Loucy (cell line): ENCODE measurements at regions not wholly inside any gene's neighbourhood (a gene's known extent, or its start where the extent isn't known, plus 50 kb on each side); places are given as distances from the start of the nearest gene placed in this dataset.

Experiments
- H2AFZ ChIP-seq: fragments of 200-600 bp; sonication (generic); 2 replicates; pipeline ENCODE4 v1.6.0; 2016; ENCODE audit warnings: antibody characterized with exemption, mild to moderate bottlenecking, low read length, moderate library complexity
- H3F3A ChIP-seq: fragments of 200-600 bp; 2 replicates; pipeline ENCODE4 v1.6.0; 2016; ENCODE audit warnings: antibody characterized with exemption, low read depth, mild to moderate bottlenecking
- H3K27me3 ChIP-seq: fragments of 200-600 bp; sonication (generic); 2 replicates; pipeline ENCODE4 v1.6.1; 2014; ENCODE audit warnings: low read length, mild to moderate bottlenecking; ENCODE audit not compliant: insufficient read depth, poor library complexity, severe bottlenecking
- H3K36me3 ChIP-seq: fragments of 200-600 bp; sonication (generic); 2 replicates; pipeline ENCODE4 v1.6.1; 2016; ENCODE audit warnings: low read length; ENCODE audit not compliant: insufficient read depth
- H3K4me1 ChIP-seq: fragments of 200-600 bp; sonication (generic); 2 replicates; pipeline ENCODE4 v1.5.1; 2014; ENCODE audit warnings: low read length, mild to moderate bottlenecking; ENCODE audit not compliant: insufficient read depth, poor library complexity, severe bottlenecking
- H3K4me2 ChIP-seq: fragments of 200-600 bp; sonication (generic); 2 replicates; pipeline ENCODE4 v1.6.0; 2014; ENCODE audit warnings: antibody characterized with exemption, low read length, low read depth, mild to moderate bottlenecking; ENCODE audit not compliant: poor library complexity, severe bottlenecking
- H3K4me3 ChIP-seq: fragments of 200-600 bp; sonication (generic); 2 replicates; pipeline ENCODE4 v1.5.1; 2014; ENCODE audit warnings: low read length, mild to moderate bottlenecking, mixed read lengths; ENCODE audit not compliant: poor library complexity, severe bottlenecking
- H3K79me2 ChIP-seq: fragments of 200-600 bp; sonication (generic); 2 replicates; pipeline ENCODE4 v1.6.1; 2014; ENCODE audit warnings: low read length; ENCODE audit not compliant: insufficient read depth
- H3K9ac ChIP-seq: fragments of 200-600 bp; sonication (generic); 2 replicates; pipeline ENCODE4 v1.6.0; 2014; ENCODE audit warnings: mild to moderate bottlenecking, low read depth, low read length, moderate library complexity; ENCODE audit not compliant: poor library complexity, severe bottlenecking
- H3K9me2 ChIP-seq: fragments of 200-600 bp; sonication (generic); replicated peaks from 2 replicates; pipeline ENCODE4 v1.6.1; 2016; ENCODE audit warnings: low read depth, low read length, mixed read lengths
- H3K9me3 ChIP-seq: fragments of 200-600 bp; sonication (generic); 2 replicates; pipeline ENCODE4 v1.6.1; 2014; ENCODE audit warnings: mild to moderate bottlenecking, antibody characterized with exemption, low read length, low read depth; ENCODE audit not compliant: insufficient read depth
- H4K20me1 ChIP-seq: fragments of 200-600 bp; sonication (generic); 2 replicates; pipeline ENCODE4 v1.6.0; 2014; ENCODE audit warnings: antibody characterized with exemption, low read length, mild to moderate bottlenecking; ENCODE audit not compliant: insufficient read depth, poor library complexity, severe bottlenecking
- EZH2phosphoT487 ChIP-seq: fragments of 200-600 bp; IDR thresholded peaks from 2 replicates; pipeline ENCODE4 v1.6.1; 2018; ENCODE audit warnings: antibody characterized with exemption, mild to moderate bottlenecking, moderate library complexity, borderline replicate concordance
- TF ChIP-seq, protein P1 (sequence below): fragments of 200-600 bp; sonication (generic); conservative IDR thresholded peaks from 2 replicates; pipeline ENCODE4 v1.5.1; 2014; ENCODE audit warnings: mild to moderate bottlenecking, antibody characterized with exemption, low read length

DNA sequence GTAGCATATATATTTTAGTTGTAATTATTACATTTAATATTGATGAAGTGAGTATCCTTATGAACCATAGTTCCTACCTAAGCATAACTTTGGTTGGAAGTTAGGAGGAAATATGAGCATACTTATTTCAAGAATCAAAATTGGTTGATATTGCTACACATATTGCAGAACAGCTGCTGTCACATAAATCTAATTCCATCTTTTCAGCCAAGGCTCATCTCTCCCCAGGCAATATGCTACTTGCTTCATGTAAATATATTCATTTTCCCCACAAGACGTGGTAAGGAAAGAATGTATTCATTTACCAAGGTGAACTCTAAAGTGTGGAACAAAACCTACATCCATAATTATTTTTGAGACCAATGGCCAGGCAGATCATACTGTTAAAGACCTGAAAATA, 62.5 kb upstream of the HIF1A start:
- Histone ChIP-seq H3K79me2 (no peaks in the 10 kb centered on the region), H3K9ac (no peak overlapping the region), H3K27me3 (no peaks in the 10 kb centered on the region), H2AFZ (no peak overlapping the region), H3K36me3 (no peaks in the 10 kb centered on the region), H3K9me3 (no peaks in the 10 kb centered on the region), H3K9me2 (no peaks in the 10 kb centered on the region), H3K4me1 (no peaks in the 10 kb centered on the region), H3K4me2 (no peak overlapping the region), H4K20me1 (no peaks in the 10 kb centered on the region), H3K4me3 (no peak overlapping the region), H3F3A (no peaks in the 10 kb centered on the region)
- TF ChIP-seq, protein P1, sequence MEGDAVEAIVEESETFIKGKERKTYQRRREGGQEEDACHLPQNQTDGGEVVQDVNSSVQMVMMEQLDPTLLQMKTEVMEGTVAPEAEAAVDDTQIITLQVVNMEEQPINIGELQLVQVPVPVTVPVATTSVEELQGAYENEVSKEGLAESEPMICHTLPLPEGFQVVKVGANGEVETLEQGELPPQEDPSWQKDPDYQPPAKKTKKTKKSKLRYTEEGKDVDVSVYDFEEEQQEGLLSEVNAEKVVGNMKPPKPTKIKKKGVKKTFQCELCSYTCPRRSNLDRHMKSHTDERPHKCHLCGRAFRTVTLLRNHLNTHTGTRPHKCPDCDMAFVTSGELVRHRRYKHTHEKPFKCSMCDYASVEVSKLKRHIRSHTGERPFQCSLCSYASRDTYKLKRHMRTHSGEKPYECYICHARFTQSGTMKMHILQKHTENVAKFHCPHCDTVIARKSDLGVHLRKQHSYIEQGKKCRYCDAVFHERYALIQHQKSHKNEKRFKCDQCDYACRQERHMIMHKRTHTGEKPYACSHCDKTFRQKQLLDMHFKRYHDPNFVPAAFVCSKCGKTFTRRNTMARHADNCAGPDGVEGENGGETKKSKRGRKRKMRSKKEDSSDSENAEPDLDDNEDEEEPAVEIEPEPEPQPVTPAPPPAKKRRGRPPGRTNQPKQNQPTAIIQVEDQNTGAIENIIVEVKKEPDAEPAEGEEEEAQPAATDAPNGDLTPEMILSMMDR = no peak
- TF ChIP-seq EZH2phosphoT487 = no peak

DNA sequence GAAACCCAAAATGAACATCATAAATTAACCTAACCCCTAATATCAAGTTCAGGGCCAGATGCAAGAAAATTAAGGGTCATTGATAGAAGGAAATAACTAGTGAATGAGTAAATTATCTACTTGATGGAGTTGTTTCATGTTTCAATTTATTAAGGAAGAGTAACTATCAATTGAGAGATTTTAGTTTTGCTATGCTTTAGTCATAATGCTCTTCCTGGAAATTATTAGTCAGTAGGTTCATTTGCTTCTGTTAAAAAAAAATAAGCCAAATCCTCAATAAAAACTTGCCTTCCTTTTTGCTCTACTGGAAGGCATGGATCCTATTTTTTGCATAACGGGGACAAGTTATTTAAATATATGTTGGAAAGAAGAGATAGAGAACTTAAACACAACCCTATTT, 59.0 kb upstream of the HIF1A start:
- no peaks in the 10 kb centered on the region for H4K20me1 ChIP-seq
- no peak overlapping the region for H3K4me3 ChIP-seq
- H3K36me3 ChIP-seq = no peaks in the 10 kb centered on the region
- H3K27me3 ChIP-seq = no peaks in the 10 kb centered on the region
- no peaks in the 10 kb centered on the region for H3K79me2 ChIP-seq
- H3K9ac ChIP-seq = no peak overlapping the region
- no peaks in the 10 kb centered on the region for H3K9me3 ChIP-seq
- H3F3A ChIP-seq = no peaks in the 10 kb centered on the region
- TF ChIP-seq, protein P1 = no peak
- no peak overlapping the region for H2AFZ ChIP-seq
- H3K4me2 ChIP-seq = no peak overlapping the region
- H3K4me1 ChIP-seq = peaks cover 8% of the 10 kb centered on the region
- no peaks in the 10 kb centered on the region for H3K9me2 ChIP-seq

DNA sequence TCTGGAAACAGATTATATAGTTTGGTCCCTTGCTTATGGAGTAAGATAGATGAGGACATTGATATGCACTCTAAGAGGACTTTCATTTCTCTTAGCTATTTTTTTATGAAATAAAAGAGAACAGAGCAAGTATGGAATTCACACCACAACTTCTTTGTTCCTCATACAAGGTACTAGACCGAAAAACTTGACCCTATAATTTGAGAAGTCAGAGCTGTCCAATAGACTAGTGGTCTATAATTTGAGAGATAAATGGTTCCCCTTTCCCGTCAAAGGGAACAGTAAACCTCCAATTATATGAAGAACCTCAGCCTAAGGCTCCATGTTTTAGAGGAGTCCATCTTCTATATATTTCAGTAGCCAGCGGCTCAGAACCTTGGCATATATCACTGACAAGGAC, 58.5 kb upstream of the HIF1A start:
- peaks cover 11% of the 10 kb centered on the region for H3K4me1 ChIP-seq
- no peaks in the 10 kb centered on the region for H3K27me3 ChIP-seq
- H3K4me3 ChIP-seq = no peak overlapping the region
- H3K9me2 ChIP-seq = no peaks in the 10 kb centered on the region
- H3K36me3 ChIP-seq = no peaks in the 10 kb centered on the region
- H3F3A ChIP-seq = no peaks in the 10 kb centered on the region
- TF ChIP-seq, protein P1 = no peak
- TF ChIP-seq EZH2phosphoT487 = no peak
- no peak overlapping the region for H2AFZ ChIP-seq
- H3K79me2 ChIP-seq = no peaks in the 10 kb centered on the region
- no peak overlapping the region for H3K4me2 ChIP-seq
- no peaks in the 10 kb centered on the region for H4K20me1 ChIP-seq
- no peaks in the 10 kb centered on the region for H3K9me3 ChIP-seq
- H3K9ac ChIP-seq = no peak overlapping the region
